ENCODE measurements at regions not wholly inside any gene's neighbourhood (a gene's known extent, or its start where the extent isn't known, plus 50 kb on each side); places are given as distances from the start of the nearest gene placed in this dataset.

DNA sequence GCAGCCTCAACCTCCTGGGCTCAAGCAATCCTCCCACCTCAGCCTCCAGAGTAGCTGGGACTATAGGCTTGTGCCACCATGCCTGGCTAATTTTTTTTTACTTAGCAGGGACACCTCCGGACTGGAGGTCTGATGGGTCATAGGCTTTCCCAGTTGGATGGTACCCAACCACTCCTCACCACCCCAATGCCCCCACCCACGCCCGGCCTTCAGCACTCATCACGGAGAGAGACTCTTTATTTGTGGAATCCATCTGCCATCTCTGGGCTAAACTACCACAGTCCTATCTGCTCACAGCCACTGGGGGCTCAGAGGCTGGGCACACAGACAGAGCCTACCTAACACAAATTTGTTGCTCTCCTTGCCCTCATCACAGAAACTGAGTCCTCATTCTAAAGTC, 58.3 kb upstream of the STXBP1 start:
- Histone ChIP-seq H3K4me1 (peaks cover 80 to 97% (median 84%) of the 10 kb centered on the region in 4 donors), H3K27ac (peak overlapping the region; percentile 30 to 97 (median 68)), H3K4me3 (no peak overlapping the region), H3K9me3 (no peaks in the 10 kb centered on the region), H3K27me3 (no peaks in the 10 kb centered on the region), H3K36me3 (peaks cover 0 to 14% (median 0%) of the 10 kb centered on the region in 4 donors)
- ATAC-seq (ENCODE audit: low FRiP score in 2 of 2) (no peak), DNase-seq (no peak)
- TF ChIP-seq POLR2AphosphoS5 (IDR thresholded peaks at IDR 0.05) (no peak), POLR2A (IDR thresholded peaks at IDR 0.05) (no peak), EP300 (IDR thresholded peaks at IDR 0.05) (no peak)
- TF ChIP-seq, protein P1, sequence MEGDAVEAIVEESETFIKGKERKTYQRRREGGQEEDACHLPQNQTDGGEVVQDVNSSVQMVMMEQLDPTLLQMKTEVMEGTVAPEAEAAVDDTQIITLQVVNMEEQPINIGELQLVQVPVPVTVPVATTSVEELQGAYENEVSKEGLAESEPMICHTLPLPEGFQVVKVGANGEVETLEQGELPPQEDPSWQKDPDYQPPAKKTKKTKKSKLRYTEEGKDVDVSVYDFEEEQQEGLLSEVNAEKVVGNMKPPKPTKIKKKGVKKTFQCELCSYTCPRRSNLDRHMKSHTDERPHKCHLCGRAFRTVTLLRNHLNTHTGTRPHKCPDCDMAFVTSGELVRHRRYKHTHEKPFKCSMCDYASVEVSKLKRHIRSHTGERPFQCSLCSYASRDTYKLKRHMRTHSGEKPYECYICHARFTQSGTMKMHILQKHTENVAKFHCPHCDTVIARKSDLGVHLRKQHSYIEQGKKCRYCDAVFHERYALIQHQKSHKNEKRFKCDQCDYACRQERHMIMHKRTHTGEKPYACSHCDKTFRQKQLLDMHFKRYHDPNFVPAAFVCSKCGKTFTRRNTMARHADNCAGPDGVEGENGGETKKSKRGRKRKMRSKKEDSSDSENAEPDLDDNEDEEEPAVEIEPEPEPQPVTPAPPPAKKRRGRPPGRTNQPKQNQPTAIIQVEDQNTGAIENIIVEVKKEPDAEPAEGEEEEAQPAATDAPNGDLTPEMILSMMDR (IDR thresholded peaks at IDR 0.05), result no peak
- 67 to 80% methylated on average over 4 of the region's 4 CpGs for WGBS, 2 donors

- Histone ChIP-seq H3K27ac (peak overlapping the region; percentile 85 to 97 (median 92)), H3K4me1 (peaks cover 79 to 99% (median 85%) of the 10 kb centered on the region in 4 donors), H3K27me3 (no peaks in the 10 kb centered on the region), H3K4me3 (no peak overlapping the region), H3K36me3 (peaks cover 0 to 18% (median 6%) of the 10 kb centered on the region in 4 donors), H3K9me3 (no peaks in the 10 kb centered on the region)
- no peak for DNase-seq
- TF ChIP-seq POLR2AphosphoS5 (IDR thresholded peaks at IDR 0.05), result no peak
- no peak for TF ChIP-seq EP300 (IDR thresholded peaks at IDR 0.05)
- TF ChIP-seq, protein P1 (IDR thresholded peaks at IDR 0.05), result no peak
- TF ChIP-seq POLR2A (IDR thresholded peaks at IDR 0.05), result no peak
- no peak for ATAC-seq (ENCODE audit: low FRiP score in 2 of 2)
- WGBS, 2 donors, result 65 to 72% methylated on average over 7 to 15 of the region's 15 CpGs
These were observed 56.9 kb upstream of the STXBP1 start for GRCh38 chr9:127554966-127555839.

DNA sequence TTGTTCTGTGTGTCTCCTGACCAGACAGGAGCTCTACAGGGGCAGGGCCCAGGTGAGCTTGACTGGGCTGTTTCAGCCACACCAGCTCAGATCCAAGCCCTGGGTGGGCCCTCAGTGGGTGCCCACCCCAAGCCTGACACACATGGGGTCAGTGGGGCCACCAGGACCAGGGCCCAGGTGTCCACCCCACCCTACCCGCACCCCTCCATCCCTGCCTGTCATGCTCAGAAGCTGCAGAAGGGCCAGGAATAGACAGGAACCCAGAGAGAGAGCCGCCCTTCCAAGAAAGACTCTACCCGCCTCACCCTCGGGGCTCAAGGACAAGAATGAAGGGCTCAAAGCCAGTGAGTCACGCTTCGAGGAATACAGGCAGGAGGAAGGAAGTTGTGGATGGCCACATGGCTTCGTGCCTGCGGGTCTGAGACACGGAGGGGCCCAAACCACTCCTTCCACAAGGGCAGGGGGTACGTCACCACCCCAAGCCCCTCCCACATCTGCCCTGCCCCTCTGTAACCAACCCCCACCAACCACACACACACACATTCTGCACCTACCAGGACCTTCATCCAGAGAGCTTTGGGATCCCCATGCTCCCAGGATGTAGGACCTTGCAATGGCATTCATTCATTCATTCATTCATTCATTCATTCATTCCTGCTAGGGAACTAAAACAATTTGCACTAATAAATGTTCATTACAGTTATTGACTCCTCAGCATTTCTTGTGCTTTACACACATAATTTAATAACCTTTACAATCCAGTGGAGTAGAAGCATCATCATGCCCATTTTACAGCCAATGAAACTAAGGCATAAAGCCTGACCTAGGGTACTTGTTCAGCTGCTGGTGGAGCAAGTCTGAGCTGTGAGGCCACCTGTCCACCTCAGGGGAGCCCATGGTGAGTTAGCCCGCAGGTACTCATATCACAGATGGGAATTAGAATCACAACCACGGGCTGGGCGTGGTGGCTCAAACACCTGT, 55.9 kb upstream of the STXBP1 start:
- H3K36me3 ChIP-seq, result peaks cover 0 to 23% (median 11%) of the 10 kb centered on the region in 4 donors
- peak overlapping the region; percentile 85 to 97 (median 92) for H3K27ac ChIP-seq
- no peaks in the 10 kb centered on the region for H3K9me3 ChIP-seq
- peak in 1 of 2 donors; percentile 93 for DNase-seq
- peak; percentile 81 to 83 for ATAC-seq (ENCODE audit: low FRiP score in 2 of 2)
- peaks cover 79 to 99% (median 85%) of the 10 kb centered on the region in 4 donors for H3K4me1 ChIP-seq
- WGBS, 2 donors, result 14 to 22% methylated on average over 11 to 13 of the region's 13 CpGs
- no peak overlapping the region for H3K4me3 ChIP-seq
- H3K27me3 ChIP-seq, result no peaks in the 10 kb centered on the region
- TF ChIP-seq POLR2A (IDR thresholded peaks at IDR 0.05) (peak in 1 of 4 donors; percentile 22), POLR2AphosphoS5 (IDR thresholded peaks at IDR 0.05) (peak; percentile 93 to 97), EP300 (IDR thresholded peaks at IDR 0.05) (peak in 3 of 4 donors; percentile 90 to 95 (median 95))
- TF ChIP-seq, protein P1 (IDR thresholded peaks at IDR 0.05), result no peak

GRCh38 chr9:127556871-127557270, 55.2 kb upstream of the STXBP1 start:
- H3K27me3 ChIP-seq, result no peaks in the 10 kb centered on the region
- H3K36me3 ChIP-seq, result peaks cover 0 to 23% (median 11%) of the 10 kb centered on the region in 4 donors
- H3K4me3 ChIP-seq, result no peak overlapping the region
- TF ChIP-seq POLR2AphosphoS5 (IDR thresholded peaks at IDR 0.05) (no peak), EP300 (IDR thresholded peaks at IDR 0.05) (no peak), POLR2A (IDR thresholded peaks at IDR 0.05) (no peak)
- TF ChIP-seq, protein P1 (IDR thresholded peaks at IDR 0.05), result no peak
- H3K4me1 ChIP-seq, result peaks cover 79 to 99% (median 86%) of the 10 kb centered on the region in 4 donors
- DNase-seq, result no peak
- ATAC-seq (ENCODE audit: low FRiP score in 2 of 2), result no peak
- 52 to 62% methylated on average over 4 of the region's 4 CpGs for WGBS, 2 donors
- no peaks in the 10 kb centered on the region for H3K9me3 ChIP-seq
- peak overlapping the region; percentile 85 to 97 (median 92) for H3K27ac ChIP-seq
